NB4 (cell line): ENCODE measurements at regions not wholly inside any gene's neighbourhood (a gene's known extent, or its start where the extent isn't known, plus 50 kb on each side); places are given as distances from the start of the nearest gene placed in this dataset.

ENCODE experiments used
- CTCF ChIP-seq: IDR thresholded peaks from one replicate; pipeline ENCODE4 v1.5.1; 2012; ENCODE audit warnings: low read depth, low read length
- POLR2A ChIP-seq: IDR thresholded peaks from 2 replicates; pipeline ENCODE4 v1.6.1; 2011; ENCODE audit warnings: mild to moderate bottlenecking; ENCODE audit not compliant: insufficient read length; ENCODE audit errors: extremely low read depth

- TF ChIP-seq CTCF, result no peak
- TF ChIP-seq POLR2A, result no peak
Measured at GRCh38 chr3:106748472-106749262, 628.6 kb upstream of the CCDC54 start.
